GM21515 (cell line): ENCODE measurements at regions not wholly inside any gene's neighbourhood (a gene's known extent, or its start where the extent isn't known, plus 50 kb on each side); places are given as distances from the start of the nearest gene placed in this dataset.

Source experiments
- ATAC-seq: cut with Tn5 transposase; IDR thresholded peaks from one replicate; pipeline ENCODE4 v1.9.1; 2021; ENCODE audit not compliant: unreplicated experiment

DNA sequence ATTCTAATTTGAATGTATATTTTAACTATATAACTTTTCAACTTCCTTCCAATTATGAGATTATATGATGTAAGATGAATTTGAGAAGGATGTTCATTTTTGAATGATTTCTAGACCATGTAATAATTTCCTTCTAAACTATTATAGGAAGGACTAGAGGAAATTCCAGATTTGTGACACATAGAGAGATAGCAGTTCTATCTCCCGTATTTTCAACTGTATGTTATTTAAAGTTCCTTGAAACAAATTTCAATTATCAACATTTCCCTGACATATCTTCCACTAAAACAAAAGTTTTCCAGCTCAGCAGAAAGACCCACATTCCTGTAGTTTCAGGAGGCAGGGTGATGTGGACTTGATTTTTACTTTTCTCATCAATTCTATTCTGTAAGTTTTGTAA is 396.7 kb upstream of the C1orf87 start:
- ATAC-seq = no peak

DNA sequence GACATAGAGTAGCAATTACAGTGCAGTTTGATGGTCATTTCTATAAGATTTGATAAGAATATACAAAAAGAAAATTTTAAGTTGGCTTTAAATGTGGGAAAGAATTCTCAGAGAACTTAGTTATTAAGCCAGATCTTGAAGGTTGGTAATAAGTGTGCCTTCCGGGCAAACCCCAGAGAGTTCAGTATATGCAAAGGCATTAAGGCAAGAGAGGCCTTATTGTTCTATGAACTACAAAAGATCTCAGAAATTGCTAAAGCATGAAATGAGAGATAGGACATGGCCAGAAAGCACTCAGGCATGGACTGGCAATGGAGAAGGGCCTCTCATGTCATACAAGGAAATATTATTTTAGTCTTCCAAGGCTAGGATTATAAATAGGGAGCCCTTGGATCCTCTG is 390.2 kb upstream of the C1orf87 start:
- no peak for ATAC-seq

DNA sequence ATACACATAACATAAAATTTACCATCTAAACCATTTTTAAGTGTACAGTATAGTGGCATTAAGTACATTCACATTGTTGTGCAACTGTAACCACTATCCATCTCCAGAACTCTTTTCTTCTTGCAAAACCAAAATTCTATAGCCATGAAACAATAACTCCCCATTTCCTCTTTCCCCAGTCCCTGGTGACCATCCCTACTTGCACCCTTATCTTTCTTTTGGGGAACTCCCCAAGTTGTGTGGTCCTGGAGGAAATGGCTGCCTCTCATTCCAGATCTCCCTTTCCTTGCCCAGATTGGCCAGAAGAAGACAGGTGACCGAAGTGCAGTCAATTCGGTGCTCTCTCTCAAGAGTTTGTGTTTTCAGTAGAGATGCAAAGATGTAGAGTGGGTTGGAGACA is 389.6 kb upstream of the C1orf87 start:
- no peak for ATAC-seq

- no peak for ATAC-seq
These were observed 388.5 kb upstream of the C1orf87 start for GRCh38 chr1:60461925-60462595.

DNA sequence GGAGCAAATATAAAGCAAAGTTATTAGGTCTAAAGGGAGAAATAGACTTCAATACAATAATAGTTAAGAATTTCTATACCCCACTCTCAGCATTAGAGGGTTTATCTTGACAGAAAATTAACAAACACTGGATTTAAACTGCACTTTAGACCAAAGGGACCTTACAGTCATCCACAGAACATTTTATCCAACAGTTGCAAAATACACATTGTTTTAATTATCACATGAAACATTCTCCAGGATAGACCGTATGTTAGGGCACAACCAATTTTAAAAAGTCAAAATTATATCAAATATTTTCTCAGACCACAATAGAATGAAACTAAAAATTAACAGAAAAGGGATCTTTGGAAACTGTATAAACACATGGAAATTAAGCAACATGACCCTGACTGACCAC is 384.5 kb upstream of the C1orf87 start:
- ATAC-seq = no peak

- no peak for ATAC-seq
These were observed 376.3 kb upstream of the C1orf87 start for GRCh38 chr1:60449876-60450275.

GRCh38 chr1:60448850-60449249 is 375.3 kb upstream of the C1orf87 start:
- ATAC-seq = no peak

DNA sequence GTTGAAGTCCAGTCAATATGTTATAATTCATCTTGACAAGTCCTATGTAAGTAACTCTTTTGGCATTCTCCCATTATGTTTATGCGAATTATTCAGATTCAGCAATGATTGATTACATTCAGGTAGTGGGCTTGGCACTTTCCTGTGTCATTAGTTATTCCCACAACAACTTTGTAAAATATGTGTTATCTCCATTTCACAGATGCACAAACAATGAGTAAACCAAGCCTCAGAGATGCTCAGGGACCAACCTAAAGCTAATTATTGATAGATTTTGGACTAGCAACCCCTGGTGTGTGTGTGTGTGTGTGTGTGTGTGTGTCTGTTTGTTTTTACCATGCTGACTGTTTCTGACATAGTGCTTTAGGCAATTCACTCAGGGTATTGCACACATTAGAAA is 371.1 kb upstream of the C1orf87 start:
- ATAC-seq = no peak

GRCh38 chr1:60436186-60436585 is 362.6 kb upstream of the C1orf87 start:
- ATAC-seq = no peak

DNA sequence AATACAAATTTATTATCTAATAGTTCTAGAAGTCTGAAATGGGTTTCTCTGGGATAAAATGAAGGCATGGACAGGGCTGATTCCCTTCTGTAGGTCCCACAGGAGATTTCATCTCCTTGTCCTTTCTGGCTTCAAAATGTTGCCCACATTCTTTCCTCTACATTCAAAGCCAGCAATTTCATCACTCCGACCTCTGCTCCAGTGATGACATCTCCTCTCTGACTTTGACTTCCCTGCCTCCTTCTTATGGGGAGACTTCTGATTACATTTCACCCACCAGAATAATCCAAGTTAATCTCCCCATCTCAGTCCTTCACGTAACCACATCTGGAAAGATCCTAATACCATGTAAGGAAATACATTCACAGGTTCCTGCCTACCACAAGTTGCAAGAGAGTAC is 358.0 kb upstream of the C1orf87 start:
- ATAC-seq = no peak

DNA sequence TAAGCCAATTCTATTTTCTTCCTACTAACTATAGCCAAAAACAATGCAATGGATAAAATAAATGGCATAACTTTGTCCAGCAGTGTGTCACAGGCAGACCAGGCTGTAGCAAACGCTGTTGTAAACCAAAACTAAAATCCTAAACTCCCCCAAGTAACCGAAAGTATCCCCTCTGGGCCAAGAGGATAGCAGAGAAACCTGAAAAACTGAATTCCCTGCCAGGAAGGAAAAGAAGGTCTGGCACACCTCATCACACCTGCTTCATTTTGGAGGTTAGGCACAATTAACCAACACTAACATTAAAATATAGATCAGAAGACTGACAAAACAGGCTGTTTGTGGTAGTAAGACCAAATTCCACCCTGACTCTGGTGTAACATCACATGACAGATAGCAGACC is 356.8 kb upstream of the C1orf87 start:
- no peak for ATAC-seq

DNA sequence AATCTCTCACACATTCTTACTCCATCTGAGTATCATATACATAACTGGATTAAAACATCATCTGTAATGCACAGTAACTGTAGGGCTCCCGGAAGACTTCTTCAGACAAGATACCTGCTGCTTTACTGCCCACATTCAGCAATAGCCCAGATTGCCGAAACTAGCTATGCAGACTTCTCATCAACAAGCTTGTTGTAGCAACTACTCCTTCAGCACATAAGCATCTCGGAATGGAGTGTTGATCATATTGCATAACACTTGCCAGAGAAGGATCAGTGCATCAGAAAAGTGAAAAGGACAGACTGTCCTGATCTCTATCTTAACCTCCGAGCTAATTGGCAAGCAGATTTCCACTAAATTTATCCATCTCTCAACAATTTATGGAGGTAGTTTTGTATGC is 354.6 kb upstream of the C1orf87 start:
- ATAC-seq = no peak

DNA sequence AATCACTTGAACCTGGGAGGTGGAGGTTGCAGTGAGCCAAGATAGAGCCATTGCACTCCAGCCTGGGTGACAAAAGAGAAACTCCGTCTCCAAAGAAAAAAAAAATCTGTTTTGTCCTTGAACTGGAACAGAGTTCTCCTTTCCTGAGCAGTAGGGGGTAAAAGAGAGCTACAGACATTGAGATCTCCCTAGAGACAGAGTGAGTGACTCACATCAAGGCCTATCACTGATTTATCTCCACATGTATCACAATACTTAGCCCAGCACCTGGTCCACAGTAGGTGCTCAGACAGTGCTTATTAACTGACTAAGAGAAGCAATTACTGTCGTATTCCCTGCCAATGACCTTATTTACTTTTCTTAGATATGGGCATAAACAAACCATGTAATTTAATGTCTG is 354.1 kb upstream of the C1orf87 start:
- ATAC-seq = no peak

DNA sequence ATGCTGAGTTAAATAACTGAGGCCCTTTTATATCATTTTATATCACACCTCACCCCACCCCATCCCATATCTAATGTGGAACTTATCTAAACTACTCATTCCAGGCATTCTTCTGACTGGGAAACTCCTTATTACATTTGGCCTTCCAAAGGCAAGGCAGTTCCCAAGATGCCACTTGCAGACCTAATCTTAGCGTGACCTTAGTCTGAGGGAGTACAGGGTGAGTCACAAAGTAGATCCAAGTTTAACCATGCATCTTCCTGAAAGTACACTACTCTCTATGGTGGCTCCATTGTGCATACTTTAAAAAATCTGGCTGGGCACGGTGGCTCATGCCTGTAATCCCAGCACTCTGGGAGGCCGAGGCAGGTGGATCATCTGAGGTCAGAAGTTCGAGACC is 353.6 kb upstream of the C1orf87 start:
- ATAC-seq = no peak

DNA sequence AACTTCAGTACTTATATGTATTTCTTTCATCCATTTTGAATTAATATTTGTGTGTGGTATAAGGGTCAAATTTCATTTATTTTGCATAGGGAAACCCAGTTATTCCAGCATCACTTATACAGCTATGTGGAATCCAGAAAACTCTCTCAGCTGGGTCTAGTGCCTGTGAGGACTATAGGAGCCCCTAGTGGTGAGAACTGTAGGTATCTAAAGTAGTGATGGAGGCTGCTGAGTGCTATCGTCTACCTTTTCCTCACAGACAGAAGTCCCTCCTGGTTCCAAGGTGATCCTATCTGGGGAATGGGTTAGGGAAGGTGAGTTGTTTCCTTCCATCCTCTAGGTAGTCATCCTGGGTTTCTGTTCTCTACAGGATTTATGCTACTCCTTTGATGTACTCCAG is 352.0 kb upstream of the C1orf87 start:
- no peak for ATAC-seq

- ATAC-seq = no peak
These were observed 349.7 kb upstream of the C1orf87 start for GRCh38 chr1:60423146-60423780.

GRCh38 chr1:60421965-60422364 is 348.4 kb upstream of the C1orf87 start:
- ATAC-seq = no peak

DNA sequence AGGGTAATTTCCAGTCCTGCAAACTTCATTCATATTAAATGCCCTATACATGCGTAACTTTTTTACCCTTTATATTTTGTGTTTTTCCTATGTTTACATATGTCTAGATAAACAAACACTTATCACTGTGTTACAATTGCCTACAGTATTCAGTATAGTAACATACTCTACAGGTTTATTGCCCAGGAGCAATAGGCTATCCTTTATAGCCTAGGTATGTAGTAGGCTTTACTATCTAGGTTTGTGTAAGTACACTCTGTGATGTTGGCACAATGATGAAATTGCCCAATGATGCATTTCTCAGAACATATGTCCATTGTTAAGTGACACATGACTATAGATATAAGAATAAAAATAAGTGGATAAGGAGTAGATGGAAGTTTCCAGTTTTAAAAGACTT is 345.5 kb upstream of the C1orf87 start:
- ATAC-seq = no peak

DNA sequence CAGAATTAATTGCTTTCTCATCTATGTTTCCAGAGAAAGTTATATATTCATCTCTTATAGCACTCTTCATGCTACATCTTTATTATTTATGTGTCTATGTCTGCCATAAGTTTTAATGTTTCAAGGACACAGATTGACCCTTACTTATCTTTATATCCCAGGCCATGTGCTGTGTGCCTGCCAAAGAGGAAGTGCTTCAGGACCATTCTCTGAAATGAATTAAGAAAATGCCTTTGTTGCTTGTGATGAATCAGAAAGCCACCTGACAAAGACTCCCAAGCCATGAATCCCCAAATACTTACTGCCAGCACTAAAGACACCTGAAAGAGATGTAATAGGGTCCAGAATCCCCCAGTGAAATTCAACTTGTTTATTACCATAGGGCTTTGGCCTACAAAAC is 342.1 kb upstream of the C1orf87 start:
- ATAC-seq = no peak

DNA sequence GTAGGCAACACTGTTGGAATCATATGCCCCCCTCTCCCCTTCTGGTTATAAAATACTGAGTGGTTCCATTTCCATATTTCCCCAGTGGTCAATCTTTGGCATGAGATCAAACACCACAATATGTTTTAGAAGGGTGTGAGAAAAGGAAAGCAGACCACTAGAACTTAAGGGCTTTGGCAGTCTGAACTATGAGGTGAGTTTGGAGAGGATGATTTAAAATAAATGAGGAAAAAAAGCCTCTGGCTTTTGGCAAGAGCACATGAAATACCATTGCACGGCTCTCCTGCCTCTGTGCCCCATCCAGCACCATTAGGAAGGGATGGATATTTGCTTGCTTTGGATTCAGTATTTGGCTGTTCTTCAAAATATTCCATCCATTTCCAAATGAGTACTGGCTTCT is 339.5 kb upstream of the C1orf87 start:
- ATAC-seq = no peak

DNA sequence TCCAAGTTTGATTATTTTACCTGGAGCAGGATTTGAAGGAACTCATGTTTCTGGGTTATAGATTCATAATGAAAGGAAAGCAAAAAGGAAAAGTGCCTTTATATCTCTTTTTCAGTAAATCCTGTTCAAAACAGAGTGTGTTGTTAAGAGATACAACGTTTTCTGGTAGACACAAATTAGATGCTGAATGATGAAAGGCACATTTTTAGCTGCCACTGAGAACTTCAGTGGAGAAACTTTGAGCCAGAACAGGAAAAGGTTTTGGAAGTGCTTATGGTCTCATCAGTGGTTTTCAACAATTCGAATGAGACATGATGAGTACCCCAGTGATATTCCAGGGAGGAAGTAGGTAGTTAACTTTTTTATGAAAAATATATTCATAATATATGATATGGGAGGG is 338.0 kb upstream of the C1orf87 start:
- no peak for ATAC-seq

DNA sequence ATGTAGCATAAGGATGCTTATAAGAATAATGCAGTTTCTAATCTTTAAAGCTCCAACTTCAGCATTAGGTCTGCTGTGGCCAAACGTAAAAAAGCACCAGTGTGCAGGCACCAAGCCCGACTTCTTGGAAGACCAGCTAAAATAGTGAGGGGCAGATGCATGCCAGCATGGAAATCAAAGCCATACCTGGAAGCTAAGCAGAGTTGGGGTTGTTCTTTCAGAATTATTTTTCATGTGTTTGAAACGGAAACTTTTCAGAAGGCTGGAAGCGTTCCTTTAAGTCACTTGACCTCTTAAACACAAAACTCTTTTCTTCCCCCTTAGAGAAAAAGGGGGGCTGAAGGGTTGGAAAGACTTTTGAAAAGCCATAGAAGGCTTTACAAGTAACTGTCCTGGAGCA is 329.2 kb upstream of the C1orf87 start:
- ATAC-seq = no peak

GRCh38 chr1:60402216-60402615 is 328.6 kb upstream of the C1orf87 start:
- ATAC-seq = no peak
